ENCODE measurements at regions not wholly inside any gene's neighbourhood (a gene's known extent, or its start where the extent isn't known, plus 50 kb on each side); places are given as distances from the start of the nearest gene placed in this dataset.

DNA sequence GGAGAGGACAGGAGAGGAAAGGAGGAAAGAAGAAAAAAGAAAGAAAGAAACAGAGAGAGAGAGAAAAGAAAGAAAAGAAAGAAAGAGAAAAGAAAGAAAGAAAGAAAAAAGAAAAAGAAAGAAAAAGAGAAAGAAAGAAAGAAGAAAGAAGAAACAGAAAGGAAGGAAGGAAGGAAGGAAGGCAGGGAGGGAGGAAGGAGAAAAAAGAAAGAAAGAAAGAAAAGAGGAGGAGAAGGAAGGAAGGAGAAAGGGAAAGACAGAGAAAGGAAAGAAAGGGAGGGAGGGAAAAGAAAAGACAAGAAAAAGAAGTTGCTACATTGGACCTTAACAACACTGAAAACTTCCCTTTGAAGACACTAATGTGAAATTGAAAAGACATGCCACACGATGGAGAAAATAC lies 56.6 kb upstream of the CCL2 start:
- Mint-ChIP-seq H3K36me3 (ENCODE audit: low read depth) (peaks cover 3% of the 10 kb centered on the region; the same call in 1 of the 2 replicates), H3K4me1 (ENCODE audit: low read depth) (no peaks in the 10 kb centered on the region), H3K27me3 (ENCODE audit: insufficient read depth) (peaks cover 15% of the 10 kb centered on the region), H3K4me3 (no peak overlapping the region), H3K27ac (no peak overlapping the region), H3K9me3 (no peaks in the 10 kb centered on the region)
- DNase-seq = no peak
- TF ChIP-seq, protein P1, sequence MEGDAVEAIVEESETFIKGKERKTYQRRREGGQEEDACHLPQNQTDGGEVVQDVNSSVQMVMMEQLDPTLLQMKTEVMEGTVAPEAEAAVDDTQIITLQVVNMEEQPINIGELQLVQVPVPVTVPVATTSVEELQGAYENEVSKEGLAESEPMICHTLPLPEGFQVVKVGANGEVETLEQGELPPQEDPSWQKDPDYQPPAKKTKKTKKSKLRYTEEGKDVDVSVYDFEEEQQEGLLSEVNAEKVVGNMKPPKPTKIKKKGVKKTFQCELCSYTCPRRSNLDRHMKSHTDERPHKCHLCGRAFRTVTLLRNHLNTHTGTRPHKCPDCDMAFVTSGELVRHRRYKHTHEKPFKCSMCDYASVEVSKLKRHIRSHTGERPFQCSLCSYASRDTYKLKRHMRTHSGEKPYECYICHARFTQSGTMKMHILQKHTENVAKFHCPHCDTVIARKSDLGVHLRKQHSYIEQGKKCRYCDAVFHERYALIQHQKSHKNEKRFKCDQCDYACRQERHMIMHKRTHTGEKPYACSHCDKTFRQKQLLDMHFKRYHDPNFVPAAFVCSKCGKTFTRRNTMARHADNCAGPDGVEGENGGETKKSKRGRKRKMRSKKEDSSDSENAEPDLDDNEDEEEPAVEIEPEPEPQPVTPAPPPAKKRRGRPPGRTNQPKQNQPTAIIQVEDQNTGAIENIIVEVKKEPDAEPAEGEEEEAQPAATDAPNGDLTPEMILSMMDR (IDR thresholded peaks at IDR 0.05) = no peak

DNA sequence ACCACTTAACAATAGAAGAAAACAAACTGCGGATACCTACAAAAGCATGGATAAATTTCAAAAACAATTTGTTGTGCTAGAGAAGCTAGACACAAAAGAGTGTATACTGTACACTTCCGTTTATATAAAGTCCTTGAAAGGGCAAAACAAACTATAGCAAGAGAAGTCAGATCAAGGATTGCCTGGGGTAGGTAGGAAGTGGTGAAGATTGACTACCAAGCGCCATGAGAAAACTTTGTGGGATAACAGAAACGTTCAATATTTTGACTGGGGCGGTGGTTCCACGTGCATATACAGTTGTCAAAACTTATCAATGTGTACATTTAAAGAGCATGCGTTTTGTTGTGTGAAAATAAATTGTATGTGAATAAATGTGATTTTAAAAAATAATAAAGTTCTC lies 55.6 kb upstream of the CCL2 start:
- DNase-seq = no peak
- H3K36me3 Mint-ChIP-seq (ENCODE audit: low read depth) = peaks cover 3% of the 10 kb centered on the region; the same call in 1 of the 2 replicates
- TF ChIP-seq, protein P1 (IDR thresholded peaks at IDR 0.05) = no peak
- no peaks in the 10 kb centered on the region for H3K9me3 Mint-ChIP-seq
- peaks cover 15% of the 10 kb centered on the region for H3K27me3 Mint-ChIP-seq (ENCODE audit: insufficient read depth)
- H3K4me1 Mint-ChIP-seq (ENCODE audit: low read depth) = no peaks in the 10 kb centered on the region
- no peak overlapping the region for H3K4me3 Mint-ChIP-seq
- H3K27ac Mint-ChIP-seq = no peak overlapping the region

DNA sequence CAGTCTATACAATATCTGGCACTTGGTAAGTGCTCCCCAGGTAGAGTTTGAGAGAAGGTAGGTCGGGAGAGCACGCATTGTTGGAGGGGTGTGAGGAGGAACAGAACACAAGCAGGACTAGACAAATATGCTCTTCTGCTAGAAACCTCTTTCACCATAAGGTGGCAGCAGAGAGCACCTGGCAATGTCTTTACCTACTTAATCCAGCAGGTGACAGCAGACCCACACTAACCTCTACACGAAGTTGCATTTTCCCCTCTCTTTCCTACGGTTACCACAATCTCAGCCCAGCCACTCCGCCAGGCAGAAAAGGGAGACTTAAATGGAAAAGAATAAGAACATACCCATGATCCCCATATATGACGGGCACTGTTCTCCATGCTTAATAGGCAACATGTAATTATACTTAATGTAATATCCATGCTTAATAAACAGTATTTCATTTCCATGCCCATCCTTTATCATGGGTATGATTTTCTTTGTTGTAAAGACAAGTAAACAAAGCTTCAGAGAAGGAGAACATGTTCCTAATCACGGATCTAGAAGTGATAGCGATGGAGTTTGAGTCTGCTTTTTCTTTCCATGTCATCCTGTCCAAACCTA lies 55.1 kb upstream of the CCL2 start:
- TF ChIP-seq, protein P1 (IDR thresholded peaks at IDR 0.05) = peak; percentile 100
- DNase-seq = peak; percentile 77
- H3K27me3 Mint-ChIP-seq (ENCODE audit: insufficient read depth) = peaks cover 15% of the 10 kb centered on the region
- no peaks in the 10 kb centered on the region for H3K4me1 Mint-ChIP-seq (ENCODE audit: low read depth)
- H3K36me3 Mint-ChIP-seq (ENCODE audit: low read depth) = peaks cover 3% of the 10 kb centered on the region; the same call in 1 of the 2 replicates
- H3K9me3 Mint-ChIP-seq = no peaks in the 10 kb centered on the region
- H3K27ac Mint-ChIP-seq = no peak overlapping the region
- no peak overlapping the region for H3K4me3 Mint-ChIP-seq

DNA sequence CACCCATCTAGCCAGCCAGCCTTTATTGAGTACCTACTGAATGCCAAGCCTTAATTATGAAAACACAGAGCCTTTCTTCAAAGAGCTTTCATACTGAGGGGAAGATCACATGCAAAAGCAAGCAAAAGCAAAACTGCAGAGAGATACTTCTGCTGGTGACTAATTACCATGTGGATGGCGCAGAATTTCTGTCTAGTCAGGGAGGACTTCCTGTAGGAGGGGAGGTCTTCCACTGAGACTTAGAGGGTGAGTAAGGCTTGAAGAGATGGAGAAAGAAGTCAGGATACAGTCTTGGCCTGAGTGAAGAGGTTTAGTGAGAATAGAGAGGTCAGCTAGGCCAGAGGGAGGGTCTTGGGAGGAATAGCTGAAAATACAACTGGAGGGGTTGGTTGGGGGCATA lies 53.9 kb upstream of the CCL2 start:
- H3K4me1 Mint-ChIP-seq (ENCODE audit: low read depth) = no peaks in the 10 kb centered on the region
- H3K9me3 Mint-ChIP-seq = no peaks in the 10 kb centered on the region
- no peak overlapping the region for H3K4me3 Mint-ChIP-seq
- H3K27me3 Mint-ChIP-seq (ENCODE audit: insufficient read depth) = peaks cover 12% of the 10 kb centered on the region
- no peak for DNase-seq
- TF ChIP-seq, protein P1 (IDR thresholded peaks at IDR 0.05) = no peak
- H3K36me3 Mint-ChIP-seq (ENCODE audit: low read depth) = peaks cover 3% of the 10 kb centered on the region; the same call in 1 of the 2 replicates
- H3K27ac Mint-ChIP-seq = no peak overlapping the region

DNA sequence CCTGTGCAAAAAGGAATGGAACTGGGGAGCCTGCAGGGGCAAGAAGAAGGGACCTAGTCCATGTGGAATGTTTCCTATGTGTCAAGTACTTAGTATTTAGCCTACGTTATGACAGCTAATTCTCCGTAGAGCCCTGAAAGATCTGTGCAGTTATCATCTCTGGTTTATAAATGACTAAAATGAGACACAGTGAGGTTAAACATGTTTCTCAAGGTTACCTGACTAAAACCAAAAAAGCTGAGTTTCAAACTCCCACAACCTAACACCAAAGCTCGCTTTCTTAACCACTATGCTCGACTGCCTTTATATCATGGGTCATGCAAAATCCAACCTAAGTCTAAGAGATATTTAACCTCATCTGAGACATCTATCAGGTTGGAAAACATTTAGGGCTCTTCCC lies 53.3 kb upstream of the CCL2 start:
- peaks cover 12% of the 10 kb centered on the region for H3K27me3 Mint-ChIP-seq (ENCODE audit: insufficient read depth)
- TF ChIP-seq, protein P1 (IDR thresholded peaks at IDR 0.05) = no peak
- DNase-seq = no peak
- H3K4me3 Mint-ChIP-seq = no peak overlapping the region
- H3K27ac Mint-ChIP-seq = no peak overlapping the region
- no peaks in the 10 kb centered on the region for H3K9me3 Mint-ChIP-seq
- peaks cover 3% of the 10 kb centered on the region; the same call in 1 of the 2 replicates for H3K36me3 Mint-ChIP-seq (ENCODE audit: low read depth)
- no peaks in the 10 kb centered on the region for H3K4me1 Mint-ChIP-seq (ENCODE audit: low read depth)
